AG09309 (cell line): ENCODE measurements at regions not wholly inside any gene's neighbourhood (a gene's known extent, or its start where the extent isn't known, plus 50 kb on each side); places are given as distances from the start of the nearest gene placed in this dataset.

Source experiments
- DNase-seq: peaks from one replicate; pipeline ENCODE4 v3.0.0-alpha.2; 2010; ENCODE audit warnings: low read depth
- H3K4me3 ChIP-seq: 2 replicates; pipeline ENCODE4 v1.5.1; 2011; ENCODE audit warnings: mild to moderate bottlenecking, low read depth, low read length, moderate library complexity; ENCODE audit not compliant: control insufficient read depth
- CTCF ChIP-seq: IDR thresholded peaks from 2 replicates; pipeline ENCODE4 v1.5.1; 2011; ENCODE audit warnings: mild to moderate bottlenecking, low read depth, low read length, inconsistent platforms; ENCODE audit not compliant: insufficient read depth, control insufficient read depth; ENCODE audit errors: missing control alignments

- no peak overlapping the region for H3K4me3 ChIP-seq
- DNase-seq = no peak
- no peak for TF ChIP-seq CTCF
Measured at GRCh38 chr6:4404415-4404814, 269.0 kb upstream of the ECI2 start.

DNA sequence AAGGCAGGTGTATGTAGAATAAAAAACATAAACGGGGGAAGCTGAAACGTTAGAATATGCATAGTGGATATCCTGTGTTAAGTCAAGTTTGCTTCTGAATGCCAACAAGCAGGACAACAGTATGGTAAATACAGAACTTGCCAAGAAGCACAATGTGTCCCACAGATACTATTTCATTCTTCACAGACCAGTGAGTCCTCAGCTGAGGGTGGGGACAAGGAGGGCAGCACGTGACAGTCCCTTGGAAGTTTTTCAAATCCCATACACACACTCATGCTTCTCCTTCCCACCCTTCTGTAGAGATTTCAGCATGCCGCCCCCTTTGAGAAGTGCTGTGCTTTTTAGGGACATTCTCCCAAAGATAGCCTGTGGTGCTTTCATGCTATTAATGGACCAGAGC, 268.5 kb upstream of the ECI2 start:
- TF ChIP-seq CTCF = no peak
- no peak overlapping the region for H3K4me3 ChIP-seq
- DNase-seq = no peak

DNA sequence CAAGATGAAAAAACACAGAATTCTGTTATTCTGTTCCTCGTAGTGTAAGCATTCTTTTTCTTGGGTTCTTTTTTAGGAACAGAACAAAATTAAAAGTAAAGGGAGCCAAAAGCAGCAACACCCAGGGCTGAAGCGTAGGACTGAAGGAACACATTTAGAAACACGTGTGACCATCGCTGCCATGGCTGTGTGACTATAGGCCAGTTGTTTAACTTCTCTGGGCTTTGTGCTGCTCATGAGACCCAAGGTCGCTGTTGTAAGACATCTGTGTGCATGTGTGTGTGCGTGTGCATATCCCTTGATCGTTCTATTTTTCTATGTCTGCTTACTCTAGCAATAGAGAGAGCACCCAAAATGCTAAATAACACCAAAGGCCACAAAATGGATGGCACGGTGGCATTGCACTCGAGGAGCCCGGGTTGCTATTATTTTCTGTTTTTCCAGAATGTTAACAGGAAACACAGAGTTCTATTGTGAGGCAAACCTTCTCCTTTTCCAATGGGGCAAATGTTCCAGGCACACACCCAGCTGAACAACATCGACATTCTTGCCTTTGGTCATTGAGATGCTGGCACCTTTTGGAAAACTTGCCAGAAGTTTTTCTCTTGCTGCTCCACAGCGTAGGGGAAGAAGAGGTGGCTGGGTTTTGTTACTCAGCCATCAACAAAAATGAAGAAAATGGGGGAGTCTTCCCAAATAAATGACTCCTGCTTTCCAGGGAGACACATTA, 267.8 kb upstream of the ECI2 start:
- no peak for TF ChIP-seq CTCF
- no peak for DNase-seq
- no peak overlapping the region for H3K4me3 ChIP-seq

DNA sequence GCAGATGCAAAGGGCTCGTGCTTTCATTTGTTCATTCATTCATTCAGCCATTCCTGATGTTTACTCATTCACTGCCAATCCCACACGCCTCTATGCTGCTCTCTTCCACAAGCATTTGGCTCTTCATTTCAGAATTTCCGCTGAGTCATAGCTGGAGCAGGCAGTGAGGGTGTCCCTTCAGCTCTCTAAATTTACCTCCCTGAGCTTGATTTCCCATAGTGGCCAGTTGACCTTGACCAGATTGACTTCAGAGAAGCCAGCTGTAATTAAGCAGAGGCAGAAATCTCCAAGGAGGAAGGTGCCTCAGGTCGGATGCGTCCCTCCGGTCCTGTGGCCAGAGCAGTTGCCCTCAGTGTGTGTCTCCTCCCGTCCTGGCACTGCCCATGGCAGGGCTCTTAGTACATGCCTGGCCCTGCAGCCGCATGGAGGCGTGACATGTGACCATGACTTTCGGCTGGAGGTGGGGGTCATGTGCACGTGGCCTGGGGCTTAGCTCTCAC, 267.2 kb upstream of the ECI2 start:
- no peak overlapping the region for H3K4me3 ChIP-seq
- TF ChIP-seq CTCF = no peak
- DNase-seq = peak; percentile 42

- TF ChIP-seq CTCF = no peak
- no peak for DNase-seq
- no peak overlapping the region for H3K4me3 ChIP-seq
Measured at GRCh38 chr6:4401408-4402368, 266.3 kb upstream of the ECI2 start.

DNA sequence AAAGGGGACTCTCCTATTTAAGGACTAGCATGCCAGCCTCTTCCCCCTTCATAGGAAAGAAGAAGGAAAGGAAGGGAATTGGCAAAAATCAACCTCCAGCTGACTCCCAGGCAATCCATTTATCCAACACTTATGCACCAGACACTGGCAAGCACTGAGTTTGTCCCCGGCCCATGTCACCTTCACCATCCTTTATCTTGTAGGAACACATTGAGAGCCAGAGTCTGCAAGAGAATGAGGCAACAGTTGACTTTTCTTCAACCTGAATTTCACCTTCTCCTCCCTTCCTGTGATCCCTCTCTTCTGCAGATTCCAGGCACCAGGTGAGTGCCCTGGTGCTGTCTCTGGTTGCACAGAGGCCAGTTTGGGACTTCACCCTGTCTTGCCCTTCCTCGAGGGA, 264.3 kb upstream of the ECI2 start:
- H3K4me3 ChIP-seq = no peak overlapping the region
- TF ChIP-seq CTCF = no peak
- no peak for DNase-seq
